Gastrocnemius medialis (tissue), 4 donors: ENCODE measurements at regions not wholly inside any gene's neighbourhood (a gene's known extent, or its start where the extent isn't known, plus 50 kb on each side); places are given as distances from the start of the nearest gene placed in this dataset.

ENCODE experiments used
- ATAC-seq, 2 donors: fragments of 150-250 bp; one replicate each; pipeline ENCODE4 v1.9.1; 2016
- DNase-seq, 2 donors: peaks; one replicate each; pipeline ENCODE4 v3.0.0-alpha.2; 2019
- H3K27ac ChIP-seq, 4 donors: fragments of 200-600 bp; sonication (generic); 1 replicate in 1 of 4; 2 replicates in 3 of 4; pipeline ENCODE4 v1.5.1; 2016 to 2018; ENCODE audit warnings: mild to moderate bottlenecking in 2 of 4, moderate library complexity in 1 of 4
- H3K27me3 ChIP-seq, 3 donors: fragments of 200-600 bp; sonication (generic) in 2 of 3; 1 replicate in 1 of 3; 2 replicates in 2 of 3; pipeline versions ENCODE4 v1.5.1 to v1.6.0; 2016 to 2019; ENCODE audit warnings: mild to moderate bottlenecking in 1 of 3, moderate library complexity in 1 of 3
- H3K36me3 ChIP-seq, 2 donors: fragments of 200-600 bp; sonication (generic) in 1 of 2; one replicate each; pipeline ENCODE4 v1.5.1; 2017 to 2018
- H3K4me1 ChIP-seq, 2 donors: fragments of 200-600 bp; sonication (generic) in 1 of 2; one replicate each; pipeline ENCODE4 v1.5.1; 2016 to 2017; ENCODE audit warnings: mild to moderate bottlenecking in 2 of 2
- H3K4me3 ChIP-seq, 4 donors: fragments of 200-600 bp; sonication (generic) in 3 of 4; 1 replicate in 1 of 4; 2 replicates in 3 of 4; pipeline ENCODE4 v1.5.1; 2016 to 2019; ENCODE audit warnings: mild to moderate bottlenecking in 2 of 4
- H3K9me3 ChIP-seq, 3 donors: fragments of 200-600 bp; sonication (generic) in 2 of 3; 1 replicate in 1 of 3; 2 replicates in 2 of 3; pipeline ENCODE4 v1.5.1; 2016 to 2019
- POLR2A ChIP-seq, 2 donors: fragments of 450-650 bp; IDR thresholded peaks; one replicate each; pipeline ENCODE4 v1.6.1; 2017; ENCODE audit warnings: antibody characterized with exemption in 2 of 2, mild to moderate bottlenecking in 2 of 2, moderate library complexity in 2 of 2
- in situ Hi-C, 4 donors: fragments of 200-750 bp; cut with MboI; loops; one replicate each; pipeline versions ENCODE4 v1.15.0 to v1.8.0; 2017; ENCODE audit warnings: low sequenced_read_pairs in 4 of 4
- intact Hi-C: fragments of 100-400 bp; cut with DNase I; formaldehyde crosslinking; loops from one replicate; pipeline ENCODE4 v1.15.1; 2023; ENCODE audit warnings: low total_unique reads
- TF ChIP-seq, protein P1 (sequence below), 5 experiments: fragments of 450-650 bp in 3 of 5; fragments of 200-600 bp in 2 of 5; sonication (generic) in 2 of 5; IDR thresholded peaks in 4 of 5; conservative IDR thresholded peaks in 1 of 5; 1 replicate in 4 of 5; 2 replicates in 1 of 5; pipeline ENCODE4 v1.5.1; 2016 to 2019; ENCODE audit warnings: antibody characterized with exemption in 5 of 5, mild to moderate bottlenecking in 3 of 5, moderate library complexity in 3 of 5

DNA sequence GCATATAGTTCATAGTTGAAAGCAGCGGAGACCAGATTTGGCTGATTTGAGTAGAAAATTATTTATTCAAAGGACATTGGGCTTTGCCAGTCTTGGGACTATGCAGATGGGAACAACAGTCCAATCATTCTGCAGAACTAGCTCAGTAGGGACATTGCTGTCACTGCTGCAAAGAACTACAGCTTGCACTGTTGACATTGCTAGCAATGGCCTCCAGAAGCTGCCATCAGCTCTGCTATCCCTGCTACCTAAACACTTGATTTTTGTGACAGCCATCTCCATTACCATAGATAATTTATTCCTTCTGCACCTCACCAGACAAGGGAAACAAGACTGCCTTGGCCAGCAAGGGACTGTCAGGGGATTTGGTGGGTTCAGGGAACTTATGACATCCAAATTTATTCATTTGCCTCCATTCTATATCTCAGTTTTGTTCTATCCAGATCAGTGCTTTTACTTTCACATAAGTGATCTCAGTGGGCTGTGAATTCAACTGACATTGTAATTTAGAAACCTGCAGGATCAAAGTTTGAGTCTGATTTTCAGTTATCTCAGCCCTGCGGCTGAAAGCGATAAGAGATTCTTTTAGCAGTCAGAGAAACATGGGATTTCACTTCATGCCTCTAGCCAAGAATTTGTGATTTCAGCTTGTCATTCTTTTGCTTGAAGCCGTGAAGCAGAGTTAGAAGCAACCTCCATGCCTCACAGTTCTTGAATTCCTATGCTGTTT lies 136.7 kb upstream of the FBXO33 start:
- in situ Hi-C loops (no loop called here), intact Hi-C loops (no loop called here)
- no peaks in the 10 kb centered on the region for H3K9me3 ChIP-seq
- DNase-seq (no peak), ATAC-seq (no peak)
- no peak overlapping the region for H3K27ac ChIP-seq
- no peak for TF ChIP-seq POLR2A (IDR thresholded peaks at IDR 0.05)
- TF ChIP-seq, protein P1, sequence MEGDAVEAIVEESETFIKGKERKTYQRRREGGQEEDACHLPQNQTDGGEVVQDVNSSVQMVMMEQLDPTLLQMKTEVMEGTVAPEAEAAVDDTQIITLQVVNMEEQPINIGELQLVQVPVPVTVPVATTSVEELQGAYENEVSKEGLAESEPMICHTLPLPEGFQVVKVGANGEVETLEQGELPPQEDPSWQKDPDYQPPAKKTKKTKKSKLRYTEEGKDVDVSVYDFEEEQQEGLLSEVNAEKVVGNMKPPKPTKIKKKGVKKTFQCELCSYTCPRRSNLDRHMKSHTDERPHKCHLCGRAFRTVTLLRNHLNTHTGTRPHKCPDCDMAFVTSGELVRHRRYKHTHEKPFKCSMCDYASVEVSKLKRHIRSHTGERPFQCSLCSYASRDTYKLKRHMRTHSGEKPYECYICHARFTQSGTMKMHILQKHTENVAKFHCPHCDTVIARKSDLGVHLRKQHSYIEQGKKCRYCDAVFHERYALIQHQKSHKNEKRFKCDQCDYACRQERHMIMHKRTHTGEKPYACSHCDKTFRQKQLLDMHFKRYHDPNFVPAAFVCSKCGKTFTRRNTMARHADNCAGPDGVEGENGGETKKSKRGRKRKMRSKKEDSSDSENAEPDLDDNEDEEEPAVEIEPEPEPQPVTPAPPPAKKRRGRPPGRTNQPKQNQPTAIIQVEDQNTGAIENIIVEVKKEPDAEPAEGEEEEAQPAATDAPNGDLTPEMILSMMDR (IDR thresholded peaks at IDR 0.05 in 4 of 5, conservative IDR thresholded peaks at IDR 0.05 in 1 of 5): no peak
- no peak overlapping the region for H3K4me3 ChIP-seq
- H3K4me1 ChIP-seq: no peaks in the 10 kb centered on the region
- no peaks in the 10 kb centered on the region for H3K36me3 ChIP-seq
- no peaks in the 10 kb centered on the region for H3K27me3 ChIP-seq

DNA sequence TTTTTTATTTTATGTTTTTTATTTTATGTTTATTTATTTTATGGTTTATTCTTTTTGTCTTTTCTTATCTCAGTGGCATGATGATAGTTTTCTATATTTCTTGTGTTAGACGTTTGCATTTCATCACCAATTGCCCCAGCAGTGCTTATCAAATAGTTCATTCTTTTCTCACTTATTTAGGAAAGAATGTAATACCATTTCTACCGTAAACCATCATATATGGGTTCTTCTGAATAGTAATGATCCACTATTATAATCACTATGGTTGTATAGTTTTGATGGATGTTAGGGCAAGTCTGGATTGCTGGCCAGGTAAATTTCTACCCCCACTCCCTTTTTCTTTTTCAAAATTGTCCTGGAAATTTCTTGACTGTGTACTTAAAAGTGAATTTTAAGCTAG lies 134.6 kb upstream of the FBXO33 start:
- intact Hi-C loops (no loop called here), in situ Hi-C loops (no loop called here)
- no peak for TF ChIP-seq POLR2A (IDR thresholded peaks at IDR 0.05)
- TF ChIP-seq, protein P1 (IDR thresholded peaks at IDR 0.05 in 4 of 5, conservative IDR thresholded peaks at IDR 0.05 in 1 of 5): no peak
- Histone ChIP-seq H3K36me3 (no peaks in the 10 kb centered on the region), H3K27ac (no peak overlapping the region), H3K4me1 (no peaks in the 10 kb centered on the region), H3K9me3 (no peaks in the 10 kb centered on the region), H3K4me3 (no peak overlapping the region), H3K27me3 (no peaks in the 10 kb centered on the region)
- DNase-seq (no peak), ATAC-seq (no peak)

DNA sequence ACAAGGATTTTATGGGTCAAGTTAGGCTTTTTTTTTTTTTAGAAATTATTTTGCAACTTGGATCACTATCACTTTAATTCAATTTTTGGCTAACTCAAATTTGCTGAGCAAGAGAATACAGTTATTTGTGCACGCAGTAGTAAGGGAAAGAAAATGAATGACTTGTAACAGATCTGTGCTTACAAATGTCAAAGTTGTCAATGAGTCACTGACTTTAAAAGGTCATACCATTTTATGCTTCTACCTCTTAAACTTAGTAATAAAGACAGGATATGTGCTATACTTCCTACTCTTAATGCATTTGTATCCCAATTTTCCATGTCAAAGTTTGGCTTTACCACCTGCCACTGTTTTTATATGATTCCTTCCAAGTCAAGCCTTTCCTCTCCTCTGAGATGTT lies 131.1 kb upstream of the FBXO33 start:
- Histone ChIP-seq H3K36me3 (no peaks in the 10 kb centered on the region), H3K27me3 (no peaks in the 10 kb centered on the region), H3K27ac (no peak overlapping the region), H3K4me3 (no peak overlapping the region), H3K9me3 (no peaks in the 10 kb centered on the region), H3K4me1 (no peaks in the 10 kb centered on the region)
- intact Hi-C loops: no loop called here
- ATAC-seq (no peak), DNase-seq (no peak)
- in situ Hi-C loops: no loop called here
- TF ChIP-seq, protein P1 (IDR thresholded peaks at IDR 0.05 in 4 of 5, conservative IDR thresholded peaks at IDR 0.05 in 1 of 5): no peak
- no peak for TF ChIP-seq POLR2A (IDR thresholded peaks at IDR 0.05)

DNA sequence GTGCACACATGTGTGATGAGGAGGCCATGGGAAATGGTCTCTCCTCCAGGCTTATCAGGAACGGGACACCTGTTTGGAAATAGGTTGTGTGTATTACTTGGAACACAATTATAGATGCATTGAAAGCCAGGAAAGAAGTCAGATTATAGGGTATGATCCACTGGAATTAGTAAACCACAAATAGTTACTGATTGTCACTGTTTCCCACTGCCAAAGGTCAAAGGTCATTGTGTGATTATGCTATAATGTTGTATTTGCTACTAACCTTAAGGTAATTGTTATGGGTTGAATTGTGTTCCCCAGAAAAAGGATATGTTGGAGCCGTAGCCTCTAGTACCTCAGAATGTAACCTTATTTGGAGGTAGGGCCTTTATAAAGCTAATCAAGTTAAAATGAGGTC lies 129.9 kb upstream of the FBXO33 start:
- no peak for DNase-seq
- Histone ChIP-seq H3K4me1 (no peaks in the 10 kb centered on the region), H3K27me3 (no peaks in the 10 kb centered on the region), H3K36me3 (no peaks in the 10 kb centered on the region), H3K9me3 (no peaks in the 10 kb centered on the region), H3K4me3 (no peak overlapping the region), H3K27ac (no peak overlapping the region)
- intact Hi-C loops (no loop called here), in situ Hi-C loops (no loop called here)
- TF ChIP-seq, protein P1 (IDR thresholded peaks at IDR 0.05 in 4 of 5, conservative IDR thresholded peaks at IDR 0.05 in 1 of 5): no peak
- TF ChIP-seq POLR2A (IDR thresholded peaks at IDR 0.05): no peak
- ATAC-seq: no peak

DNA sequence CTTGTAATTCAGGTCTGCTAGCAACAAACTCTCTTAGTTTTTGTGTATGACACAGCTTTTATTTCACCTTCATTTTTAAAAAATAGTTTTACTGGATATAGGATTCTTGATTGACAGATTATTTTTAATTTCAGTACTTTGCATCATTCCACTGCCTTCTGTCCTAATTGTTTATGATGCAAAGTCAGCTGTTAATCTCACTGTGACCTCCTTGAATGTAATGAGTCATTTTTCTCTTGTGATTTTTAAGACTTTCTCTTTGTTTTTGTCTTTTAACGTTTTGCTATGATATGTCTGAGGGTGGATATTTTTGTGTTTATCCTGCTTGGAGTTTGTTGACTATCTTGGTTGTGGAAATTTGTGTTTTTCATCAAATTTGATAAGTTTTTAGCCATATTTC lies 126.3 kb upstream of the FBXO33 start:
- ATAC-seq: no peak
- in situ Hi-C loops (no loop called here), intact Hi-C loops (no loop called here)

More for the DNA sequence above, 126.3 kb upstream of the FBXO33 start:
- Histone ChIP-seq H3K4me3 (no peak overlapping the region), H3K9me3 (no peaks in the 10 kb centered on the region), H3K27ac (no peak overlapping the region), H3K4me1 (no peaks in the 10 kb centered on the region), H3K36me3 (no peaks in the 10 kb centered on the region), H3K27me3 (no peaks in the 10 kb centered on the region)
- no peak for DNase-seq
- no peak for TF ChIP-seq POLR2A (IDR thresholded peaks at IDR 0.05)
- TF ChIP-seq, protein P1 (IDR thresholded peaks at IDR 0.05 in 4 of 5, conservative IDR thresholded peaks at IDR 0.05 in 1 of 5): no peak
